ENCODE measurements at regions not wholly inside any gene's neighbourhood (a gene's known extent, or its start where the extent isn't known, plus 50 kb on each side); places are given as distances from the start of the nearest gene placed in this dataset.
A peak's percentile ranks its signal among the peaks of the same experiment; 100 is the strongest.

- no peaks in the 10 kb centered on the region for H3K4me1 ChIP-seq
- no peaks in the 10 kb centered on the region for H3K27me3 ChIP-seq (ENCODE audit: low read depth)
- no peak for DNase-seq (ENCODE audit: low spot score in 2 of 2)
- in situ Hi-C loops (cut with MboI; ENCODE audit: low sequenced_read_pairs) = no loop called here
- no peak overlapping the region for H3K4me3 ChIP-seq
- H3K36me3 ChIP-seq (replicated peaks) = no peaks in the 10 kb centered on the region
- H3K9me3 ChIP-seq = no peaks in the 10 kb centered on the region
Observed at GRCh38 chr7:153276394-153276793, 516.8 kb downstream of the ACTR3B start.

GRCh38 chr7:153286763-153287162, 527.2 kb downstream of the ACTR3B start:
- H3K36me3 ChIP-seq (replicated peaks) = no peaks in the 10 kb centered on the region
- in situ Hi-C loops (cut with MboI; ENCODE audit: low sequenced_read_pairs) = no loop called here
- H3K9me3 ChIP-seq = no peaks in the 10 kb centered on the region
- no peaks in the 10 kb centered on the region for H3K4me1 ChIP-seq
- H3K4me3 ChIP-seq = no peak overlapping the region
- no peak for DNase-seq (ENCODE audit: low spot score in 2 of 2)
- H3K27me3 ChIP-seq (ENCODE audit: low read depth) = no peaks in the 10 kb centered on the region

GRCh38 chr7:153290066-153290465, 530.5 kb downstream of the ACTR3B start:
- H3K4me3 ChIP-seq = no peak overlapping the region
- H3K36me3 ChIP-seq (replicated peaks) = no peaks in the 10 kb centered on the region
- in situ Hi-C loops (cut with MboI; ENCODE audit: low sequenced_read_pairs) = no loop called here
- H3K27me3 ChIP-seq (ENCODE audit: low read depth) = no peaks in the 10 kb centered on the region
- no peak for DNase-seq (ENCODE audit: low spot score in 2 of 2)
- H3K4me1 ChIP-seq = no peaks in the 10 kb centered on the region
- no peaks in the 10 kb centered on the region for H3K9me3 ChIP-seq

GRCh38 chr7:153297141-153297540, 537.6 kb downstream of the ACTR3B start:
- Histone ChIP-seq H3K9me3 (no peaks in the 10 kb centered on the region), H3K4me1 (no peaks in the 10 kb centered on the region), H3K36me3 (replicated peaks) (no peaks in the 10 kb centered on the region), H3K4me3 (no peak overlapping the region), H3K27me3 (ENCODE audit: low read depth) (no peaks in the 10 kb centered on the region)
- no peak for DNase-seq (ENCODE audit: low spot score in 2 of 2)
- in situ Hi-C loops (cut with MboI; ENCODE audit: low sequenced_read_pairs) = no loop called here

- no peak for DNase-seq (ENCODE audit: low spot score in 2 of 2)
- H3K4me3 ChIP-seq = no peak overlapping the region
- H3K36me3 ChIP-seq (replicated peaks) = no peaks in the 10 kb centered on the region
- H3K27me3 ChIP-seq (ENCODE audit: low read depth) = no peaks in the 10 kb centered on the region
- no peaks in the 10 kb centered on the region for H3K4me1 ChIP-seq
- in situ Hi-C loops (cut with MboI; ENCODE audit: low sequenced_read_pairs) = no loop called here
- no peaks in the 10 kb centered on the region for H3K9me3 ChIP-seq
Observed at GRCh38 chr7:153301936-153302335, 542.4 kb downstream of the ACTR3B start.

GRCh38 chr7:153320005-153320404, 560.5 kb downstream of the ACTR3B start:
- no peaks in the 10 kb centered on the region for H3K27me3 ChIP-seq (ENCODE audit: low read depth)
- no peaks in the 10 kb centered on the region for H3K4me1 ChIP-seq
- in situ Hi-C loops (cut with MboI; ENCODE audit: low sequenced_read_pairs) = no loop called here
- DNase-seq (ENCODE audit: low spot score in 2 of 2) = no peak
- no peak overlapping the region for H3K4me3 ChIP-seq
- no peaks in the 10 kb centered on the region for H3K36me3 ChIP-seq (replicated peaks)
- H3K9me3 ChIP-seq = no peaks in the 10 kb centered on the region

- no peaks in the 10 kb centered on the region for H3K4me1 ChIP-seq
- in situ Hi-C loops (cut with MboI; ENCODE audit: low sequenced_read_pairs) = no loop called here
- H3K36me3 ChIP-seq (replicated peaks) = no peaks in the 10 kb centered on the region
- DNase-seq (ENCODE audit: low spot score in 2 of 2) = no peak
- no peak overlapping the region for H3K4me3 ChIP-seq
- H3K27me3 ChIP-seq (ENCODE audit: low read depth) = no peaks in the 10 kb centered on the region
- H3K9me3 ChIP-seq = no peaks in the 10 kb centered on the region
Observed at GRCh38 chr7:153320681-153321080, 561.1 kb downstream of the ACTR3B start.

GRCh38 chr7:153322991-153323390, 563.4 kb downstream of the ACTR3B start:
- Histone ChIP-seq H3K27me3 (ENCODE audit: low read depth) (no peaks in the 10 kb centered on the region), H3K36me3 (replicated peaks) (no peaks in the 10 kb centered on the region), H3K4me3 (no peak overlapping the region), H3K9me3 (no peaks in the 10 kb centered on the region), H3K4me1 (no peaks in the 10 kb centered on the region)
- DNase-seq (ENCODE audit: low spot score in 2 of 2) = no peak
- in situ Hi-C loops (cut with MboI; ENCODE audit: low sequenced_read_pairs) = no loop called here

GRCh38 chr7:153324094-153324493, 564.5 kb downstream of the ACTR3B start:
- in situ Hi-C loops (cut with MboI; ENCODE audit: low sequenced_read_pairs) = no loop called here
- DNase-seq (ENCODE audit: low spot score in 2 of 2) = no peak
- Histone ChIP-seq H3K36me3 (replicated peaks) (no peaks in the 10 kb centered on the region), H3K4me3 (no peak overlapping the region), H3K27me3 (ENCODE audit: low read depth) (no peaks in the 10 kb centered on the region), H3K4me1 (no peaks in the 10 kb centered on the region), H3K9me3 (no peaks in the 10 kb centered on the region)

- Histone ChIP-seq H3K9me3 (no peaks in the 10 kb centered on the region), H3K4me3 (no peak overlapping the region), H3K4me1 (no peaks in the 10 kb centered on the region), H3K36me3 (replicated peaks) (no peaks in the 10 kb centered on the region), H3K27me3 (ENCODE audit: low read depth) (no peaks in the 10 kb centered on the region)
- DNase-seq (ENCODE audit: low spot score in 2 of 2) = no peak
- in situ Hi-C loops (cut with MboI; ENCODE audit: low sequenced_read_pairs) = no loop called here
Observed at GRCh38 chr7:153327683-153328082, 568.1 kb downstream of the ACTR3B start.

- Histone ChIP-seq H3K9me3 (no peaks in the 10 kb centered on the region), H3K4me1 (no peaks in the 10 kb centered on the region), H3K27me3 (ENCODE audit: low read depth) (no peaks in the 10 kb centered on the region), H3K4me3 (no peak overlapping the region), H3K36me3 (replicated peaks) (no peaks in the 10 kb centered on the region)
- no peak for DNase-seq (ENCODE audit: low spot score in 2 of 2)
- in situ Hi-C loops (cut with MboI; ENCODE audit: low sequenced_read_pairs) = no loop called here
Observed at GRCh38 chr7:153331427-153331826, 571.9 kb downstream of the ACTR3B start.

GRCh38 chr7:153354071-153354470, 594.5 kb downstream of the ACTR3B start:
- no peaks in the 10 kb centered on the region for H3K27me3 ChIP-seq (ENCODE audit: low read depth)
- no peak for DNase-seq (ENCODE audit: low spot score in 2 of 2)

GRCh38 chr7:153370092-153370491, 610.5 kb downstream of the ACTR3B start:
- Histone ChIP-seq H3K36me3 (replicated peaks) (no peaks in the 10 kb centered on the region), H3K4me1 (no peaks in the 10 kb centered on the region), H3K27me3 (ENCODE audit: low read depth) (no peaks in the 10 kb centered on the region), H3K9me3 (no peaks in the 10 kb centered on the region), H3K4me3 (no peak overlapping the region)
- in situ Hi-C loops (cut with MboI; ENCODE audit: low sequenced_read_pairs) = no loop called here
- no peak for DNase-seq (ENCODE audit: low spot score in 2 of 2)

More at GRCh38 chr7:153354071-153354470, 594.5 kb downstream of the ACTR3B start:
- Histone ChIP-seq H3K4me1 (no peaks in the 10 kb centered on the region), H3K4me3 (no peak overlapping the region), H3K9me3 (no peaks in the 10 kb centered on the region), H3K36me3 (replicated peaks) (no peaks in the 10 kb centered on the region)
- in situ Hi-C loops (cut with MboI; ENCODE audit: low sequenced_read_pairs) = no loop called here

- Histone ChIP-seq H3K4me1 (no peaks in the 10 kb centered on the region), H3K9me3 (no peaks in the 10 kb centered on the region), H3K4me3 (no peak overlapping the region), H3K27me3 (ENCODE audit: low read depth) (no peaks in the 10 kb centered on the region), H3K36me3 (replicated peaks) (no peaks in the 10 kb centered on the region)
- no peak for DNase-seq (ENCODE audit: low spot score in 2 of 2)
- in situ Hi-C loops (cut with MboI; ENCODE audit: low sequenced_read_pairs) = no loop called here
Observed at GRCh38 chr7:153380636-153381035, 621.1 kb downstream of the ACTR3B start.

- DNase-seq (ENCODE audit: low spot score in 2 of 2) = peak; percentile 6 to 50
- no peaks in the 10 kb centered on the region for H3K36me3 ChIP-seq (replicated peaks)
- in situ Hi-C loops (cut with MboI; ENCODE audit: low sequenced_read_pairs) = no loop called here
- no peaks in the 10 kb centered on the region for H3K4me1 ChIP-seq
- H3K4me3 ChIP-seq = no peak overlapping the region
- no peaks in the 10 kb centered on the region for H3K9me3 ChIP-seq
- H3K27me3 ChIP-seq (ENCODE audit: low read depth) = no peaks in the 10 kb centered on the region
Observed at GRCh38 chr7:153381275-153382040, 621.9 kb downstream of the ACTR3B start.

Data from HAP-1 (cell line).